ENCODE measurements at regions not wholly inside any gene's neighbourhood (a gene's known extent, or its start where the extent isn't known, plus 50 kb on each side); places are given as distances from the start of the nearest gene placed in this dataset.
A peak's percentile ranks its signal among the peaks of the same experiment; 100 is the strongest.

DNA sequence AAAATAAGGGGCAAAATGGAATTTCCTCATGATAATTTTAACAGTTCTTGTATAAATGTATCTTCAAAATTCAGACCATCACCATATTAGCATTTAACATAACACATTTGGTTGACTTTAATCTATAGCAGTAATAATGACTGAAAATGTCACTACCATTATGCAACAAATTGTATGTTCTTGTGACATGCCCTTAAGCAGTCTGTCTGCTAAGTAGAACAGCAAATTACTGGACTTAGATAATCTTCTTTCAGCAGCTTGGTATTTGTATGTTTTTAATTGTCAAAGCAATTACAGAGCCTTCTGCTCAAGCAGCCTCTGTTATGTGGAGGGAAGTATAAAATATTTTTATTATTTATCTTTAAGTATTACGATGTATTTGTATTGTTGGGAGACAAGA is 214.3 kb upstream of the NXPH2 start:
- DNase-seq = no peak

DNA sequence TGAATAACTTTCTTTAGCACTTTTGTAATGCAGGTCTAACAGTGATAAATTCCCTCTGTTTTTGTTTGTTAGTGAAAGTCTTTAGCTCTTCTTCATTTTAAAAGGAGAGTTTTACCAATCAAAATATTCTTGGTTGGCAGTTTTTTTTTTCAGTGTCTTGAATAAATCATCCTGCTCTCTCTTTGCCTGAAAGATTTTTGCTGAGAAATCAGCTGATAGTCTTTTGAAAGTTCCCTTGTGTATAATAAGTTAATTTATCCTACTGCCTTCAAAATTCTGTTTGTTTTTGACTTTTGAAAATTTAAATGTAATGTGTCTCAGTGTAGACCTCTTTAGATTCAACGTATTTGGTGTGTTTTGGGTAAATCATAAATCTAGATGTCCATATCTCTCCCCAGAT is 205.7 kb upstream of the NXPH2 start:
- no peak for DNase-seq

DNA sequence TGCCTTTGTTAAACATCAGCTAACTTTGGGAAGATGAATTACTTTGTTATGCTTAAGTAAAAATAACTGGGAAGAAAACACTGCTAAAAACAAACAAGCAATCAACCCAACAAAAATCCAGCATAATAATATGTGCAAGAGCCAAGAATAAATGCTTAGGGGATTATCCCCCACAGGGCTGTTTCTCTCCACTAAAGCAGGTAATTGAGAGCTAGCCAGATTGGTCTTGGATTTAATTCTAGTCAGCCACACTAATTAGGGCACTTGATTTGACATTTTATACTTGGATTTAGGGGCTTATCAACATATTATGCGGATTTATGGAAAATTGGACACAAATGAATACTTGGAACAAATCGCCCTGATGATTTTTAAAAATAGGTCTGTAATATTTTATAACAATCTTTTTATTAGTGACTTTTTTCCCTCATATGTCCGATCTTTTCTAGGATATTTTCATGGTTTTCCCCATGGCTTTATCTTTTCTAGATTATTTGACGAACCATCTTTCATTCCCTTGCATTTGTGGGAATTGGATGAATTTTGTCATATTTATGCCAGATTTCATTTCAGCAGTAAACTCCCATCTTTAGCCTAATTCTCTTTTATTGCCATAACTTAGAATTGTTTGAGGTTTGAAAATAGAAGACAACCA is 199.1 kb upstream of the NXPH2 start:
- no peak for DNase-seq

DNA sequence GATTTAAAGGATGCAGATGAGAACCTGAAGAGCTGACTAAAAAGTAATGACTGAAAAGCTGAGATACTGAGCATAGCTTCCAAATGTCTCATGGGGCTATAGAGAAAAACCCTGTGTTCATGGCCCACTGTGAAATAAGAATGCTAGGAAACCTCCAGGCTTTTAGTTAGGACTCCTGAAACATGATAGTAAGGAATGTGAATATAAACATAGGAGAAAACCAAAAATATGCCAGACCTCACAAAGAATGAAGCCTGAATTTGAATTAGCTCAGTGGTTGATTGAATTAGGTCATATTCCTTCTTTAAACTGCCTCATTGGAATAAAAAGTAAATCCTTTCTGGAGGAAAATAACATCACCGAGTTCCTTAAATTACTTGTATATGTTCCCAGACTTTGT is 194.5 kb upstream of the NXPH2 start:
- no peak for DNase-seq

DNA sequence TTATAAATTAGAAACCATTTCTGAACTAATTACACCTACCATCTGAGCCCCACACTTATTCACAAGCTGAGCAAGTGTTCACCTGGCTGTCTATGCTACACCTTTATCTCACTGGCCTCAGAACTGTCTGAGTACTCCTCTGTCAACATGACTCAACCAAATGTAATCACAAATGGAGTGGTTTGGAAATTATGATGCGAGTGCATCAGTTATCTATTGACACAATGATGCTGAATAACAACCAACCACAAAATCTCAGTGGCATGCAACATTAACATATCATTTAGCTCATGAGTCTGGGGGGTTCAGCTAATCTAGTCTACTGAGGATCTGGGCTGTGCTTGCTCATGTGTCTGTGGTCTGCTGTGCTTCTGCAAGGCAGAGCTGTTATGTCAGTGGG is 184.2 kb upstream of the NXPH2 start:
- no peak for DNase-seq

DNA sequence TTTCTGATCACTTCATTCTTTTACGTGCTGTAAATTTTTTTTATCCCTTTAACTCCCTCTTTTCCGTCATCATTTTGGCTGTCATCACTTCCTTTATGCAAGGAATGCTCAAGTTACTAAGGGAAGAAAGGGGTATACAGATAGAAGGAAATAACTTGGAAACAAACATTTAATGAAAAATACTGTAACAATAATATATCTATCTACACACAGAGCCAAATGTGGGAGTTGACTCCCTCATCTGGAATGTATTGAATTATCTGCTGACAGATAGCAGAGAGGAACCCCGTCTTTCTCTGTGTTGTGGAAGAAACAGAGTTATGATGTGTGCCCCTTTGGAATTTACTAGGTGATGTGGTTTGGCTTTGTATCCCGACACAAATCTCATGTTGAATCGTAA is 182.5 kb upstream of the NXPH2 start:
- no peak for DNase-seq

DNA sequence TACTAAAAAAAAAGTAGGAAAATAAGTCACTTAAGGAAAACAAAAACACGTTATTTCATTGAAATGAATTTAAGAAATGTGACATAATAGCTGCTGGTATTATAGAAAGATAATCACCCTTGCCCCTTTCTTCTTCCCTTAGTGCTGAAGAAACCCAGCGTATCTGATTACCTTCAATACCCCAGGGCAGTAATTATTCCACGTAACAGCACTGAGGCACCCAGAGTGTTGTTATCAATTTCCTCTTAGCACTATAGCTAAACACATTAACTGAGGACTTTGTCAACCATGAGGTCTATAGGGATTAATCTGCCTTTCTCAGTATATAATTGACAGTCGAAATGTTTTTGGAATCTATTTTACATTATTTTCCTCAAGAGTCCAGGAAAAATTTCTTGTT is 180.0 kb upstream of the NXPH2 start:
- no peak for DNase-seq

DNA sequence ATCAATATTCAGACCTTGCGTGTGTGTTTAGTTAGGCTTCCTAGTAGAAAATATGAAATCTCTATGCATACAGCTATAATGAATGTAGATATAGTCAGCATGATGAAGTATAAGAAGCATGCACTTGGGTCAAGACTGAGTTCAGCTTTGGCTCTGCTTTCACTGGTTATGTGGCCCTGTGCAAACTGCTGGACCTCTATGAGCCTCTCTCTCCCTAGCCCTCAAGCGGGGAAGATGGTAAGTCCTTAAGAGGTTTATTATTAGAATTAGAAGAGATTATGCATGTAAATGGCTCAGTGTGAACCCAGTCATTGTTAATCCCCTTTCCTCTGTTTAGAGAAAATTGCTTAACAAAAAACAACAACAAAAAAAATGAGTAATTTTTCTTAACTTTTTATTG is 178.8 kb upstream of the NXPH2 start:
- no peak for DNase-seq

DNA sequence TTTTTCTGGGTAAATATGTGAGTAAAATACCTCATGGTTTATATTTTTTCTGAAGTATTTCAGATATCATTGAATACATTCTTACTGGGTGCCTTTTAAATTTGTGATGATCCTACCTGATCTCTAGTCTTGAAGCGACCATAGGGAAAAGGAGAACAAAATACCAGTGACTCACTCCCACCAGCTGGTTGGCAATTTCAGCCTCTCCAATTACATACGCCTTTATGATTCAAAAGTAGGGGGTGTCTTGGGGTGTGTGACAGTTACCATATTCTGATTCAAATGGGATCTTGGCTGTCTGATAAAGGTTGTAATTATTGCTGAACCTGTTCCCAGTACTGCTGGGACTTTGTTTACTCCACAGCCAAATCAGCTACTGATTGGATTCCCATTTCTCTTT is 175.9 kb upstream of the NXPH2 start:
- no peak for DNase-seq

DNA sequence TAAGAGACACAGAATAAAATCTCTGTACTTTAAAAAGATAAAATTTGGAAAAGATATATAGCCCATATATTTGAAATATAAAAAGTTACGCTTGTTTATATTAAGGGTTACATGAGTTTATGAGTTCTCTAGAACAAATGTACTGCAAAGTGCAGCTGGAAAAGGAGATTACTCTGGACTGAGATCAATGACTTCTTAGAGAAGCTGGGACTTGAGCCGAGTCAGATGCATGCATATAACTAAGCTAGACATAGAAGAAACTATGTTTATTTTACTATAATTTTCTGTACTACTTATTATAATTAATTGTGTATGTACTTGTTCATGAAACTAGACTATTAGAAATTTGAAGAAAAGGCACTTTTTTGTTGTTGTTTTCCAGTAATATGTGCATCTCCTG is 170.3 kb upstream of the NXPH2 start:
- no peak for DNase-seq

DNA sequence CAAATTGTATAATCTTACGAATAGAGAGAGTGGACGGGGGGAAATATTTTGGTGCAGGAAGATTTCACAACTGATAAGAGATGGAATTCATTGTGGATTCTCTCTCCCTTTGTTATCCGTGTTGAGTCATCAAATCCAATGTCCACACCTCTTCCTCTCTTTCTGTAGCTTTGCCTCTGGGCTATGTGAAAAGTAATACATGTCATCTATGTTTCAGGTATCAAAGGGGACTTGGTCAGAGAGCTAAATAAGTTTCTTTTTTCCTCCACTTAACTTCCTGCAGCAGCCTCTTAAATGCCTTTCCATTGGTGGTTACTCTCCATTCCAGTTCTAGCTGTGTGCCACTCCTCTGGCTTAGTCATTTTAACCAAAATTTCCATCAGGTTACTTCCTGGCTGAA is 169.3 kb upstream of the NXPH2 start:
- DNase-seq = no peak

DNA sequence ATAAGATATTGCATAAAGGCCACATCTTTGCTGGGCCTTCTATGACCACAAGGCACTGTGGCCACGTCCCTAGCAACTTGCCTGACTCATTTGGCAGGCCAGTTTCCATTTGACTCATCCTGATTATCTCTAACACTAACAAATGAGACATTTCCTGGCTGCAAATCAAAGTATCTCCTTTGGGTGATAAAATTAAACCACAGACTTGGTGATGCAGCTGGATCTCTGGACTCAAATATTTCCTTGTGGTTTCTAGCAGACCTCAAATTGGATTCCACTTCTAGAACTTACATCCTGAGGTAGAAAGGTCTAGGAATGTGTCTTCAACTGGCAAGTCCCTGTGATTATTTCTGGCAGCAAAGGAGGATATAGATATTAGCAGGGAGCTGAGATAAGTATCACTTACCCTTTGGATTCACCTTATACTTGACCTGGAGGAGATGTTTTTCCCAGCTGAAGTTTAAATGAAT is 167.9 kb upstream of the NXPH2 start:
- no peak for DNase-seq

DNA sequence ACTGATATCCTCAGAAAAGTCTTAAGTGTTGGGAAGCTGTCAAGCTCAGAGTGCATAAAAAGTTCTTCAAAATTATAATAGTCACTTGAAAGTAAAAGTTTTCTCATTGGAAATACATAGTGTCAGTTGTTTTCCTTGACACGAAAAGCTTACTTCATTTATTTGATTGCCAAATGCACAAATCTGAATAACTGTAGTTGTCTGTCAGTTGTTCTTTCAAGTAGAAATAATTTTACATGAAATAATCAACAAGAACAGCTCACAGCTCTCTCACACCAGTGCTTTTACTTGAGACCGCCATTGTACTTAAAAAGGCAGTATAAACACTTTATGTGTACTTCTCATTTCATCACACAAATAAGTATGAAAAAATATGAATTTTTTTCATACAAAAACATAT is 163.3 kb upstream of the NXPH2 start:
- no peak for DNase-seq

DNA sequence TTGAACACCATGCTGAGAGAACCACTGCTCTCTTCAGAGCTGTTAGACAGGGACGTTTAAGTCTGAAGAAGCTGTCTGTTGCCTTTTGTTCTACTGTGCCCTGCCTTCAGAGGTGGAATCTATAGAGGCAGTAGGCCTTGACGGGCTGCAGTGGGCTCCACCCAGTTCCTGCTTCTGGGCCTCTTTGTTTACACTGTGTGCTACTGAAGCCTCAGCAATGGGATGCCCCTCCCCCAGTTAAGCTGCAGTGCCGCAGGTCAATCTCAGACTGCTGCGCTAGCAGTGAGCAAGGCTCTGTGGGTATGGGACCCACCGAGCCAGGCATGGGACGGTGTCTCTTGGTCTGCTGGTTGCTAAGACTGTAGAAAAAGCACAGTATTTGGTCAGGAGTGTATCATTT is 162.3 kb upstream of the NXPH2 start:
- peak in 1 of 2 experiments; percentile 55 for DNase-seq

DNA sequence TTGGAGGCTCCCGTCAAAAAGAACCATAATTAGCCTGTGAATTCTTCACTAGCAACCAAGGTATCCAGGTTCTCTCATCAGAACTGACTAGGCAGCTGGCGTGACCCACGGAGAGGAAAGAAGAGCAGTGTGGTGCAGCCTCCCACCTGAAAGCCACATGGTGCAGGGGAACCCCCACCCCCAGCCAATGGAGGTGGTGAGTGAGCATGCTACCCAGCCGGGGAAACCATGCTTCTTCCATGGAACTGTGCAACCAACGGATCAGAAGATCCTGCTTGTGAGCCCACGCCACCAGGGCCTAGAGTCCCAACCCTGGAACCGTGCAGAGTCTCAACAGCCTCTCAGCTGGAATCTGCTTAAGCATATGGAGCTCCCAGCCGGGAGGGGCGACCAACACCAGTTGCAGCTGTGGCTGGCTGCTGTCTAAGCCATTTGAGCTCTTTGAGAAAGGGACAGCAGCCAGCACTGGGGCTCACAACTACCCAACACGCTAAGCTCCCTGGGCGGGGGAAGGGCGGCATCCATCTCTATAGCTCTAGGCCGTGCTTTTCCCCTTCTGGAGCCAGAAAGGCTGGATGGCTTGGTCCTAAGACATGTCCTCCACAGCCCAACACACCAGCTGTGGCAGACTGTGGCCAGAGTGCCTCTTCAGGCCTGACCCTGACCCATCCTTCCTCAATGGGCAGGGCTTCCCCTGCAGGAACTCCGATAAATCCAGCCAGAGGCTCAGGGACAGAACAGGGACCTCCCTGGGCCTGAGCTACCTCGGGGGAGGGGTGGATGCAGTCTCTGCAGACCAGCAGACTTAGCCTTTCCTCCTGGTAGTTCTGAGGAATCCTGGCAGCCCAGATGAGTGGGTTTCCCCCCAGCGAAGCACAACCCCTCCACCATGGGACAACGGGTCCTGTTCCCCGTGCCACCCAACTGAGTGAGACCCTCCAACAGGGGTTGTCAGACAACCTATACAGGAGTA is 151.4 kb upstream of the NXPH2 start:
- DNase-seq = no peak

DNA sequence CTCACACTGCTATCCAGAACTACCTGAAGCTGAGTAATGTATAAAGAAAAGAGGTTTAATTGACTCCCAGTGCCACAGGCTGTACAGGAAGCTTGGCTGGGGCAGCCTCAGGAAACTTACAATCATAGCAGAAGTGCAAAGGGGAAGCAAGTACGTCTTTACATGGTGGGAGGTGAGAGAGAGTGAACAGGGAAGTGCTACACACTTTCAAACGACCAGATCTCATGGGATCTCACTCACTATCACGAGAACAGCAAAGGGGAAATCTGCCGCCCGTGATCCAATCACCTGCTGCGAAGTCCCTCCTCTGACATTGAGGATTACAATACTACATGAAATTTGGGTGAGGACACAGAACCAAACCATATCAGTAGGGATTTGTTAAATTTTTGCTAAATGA is 150.4 kb upstream of the NXPH2 start:
- DNase-seq = no peak

DNA sequence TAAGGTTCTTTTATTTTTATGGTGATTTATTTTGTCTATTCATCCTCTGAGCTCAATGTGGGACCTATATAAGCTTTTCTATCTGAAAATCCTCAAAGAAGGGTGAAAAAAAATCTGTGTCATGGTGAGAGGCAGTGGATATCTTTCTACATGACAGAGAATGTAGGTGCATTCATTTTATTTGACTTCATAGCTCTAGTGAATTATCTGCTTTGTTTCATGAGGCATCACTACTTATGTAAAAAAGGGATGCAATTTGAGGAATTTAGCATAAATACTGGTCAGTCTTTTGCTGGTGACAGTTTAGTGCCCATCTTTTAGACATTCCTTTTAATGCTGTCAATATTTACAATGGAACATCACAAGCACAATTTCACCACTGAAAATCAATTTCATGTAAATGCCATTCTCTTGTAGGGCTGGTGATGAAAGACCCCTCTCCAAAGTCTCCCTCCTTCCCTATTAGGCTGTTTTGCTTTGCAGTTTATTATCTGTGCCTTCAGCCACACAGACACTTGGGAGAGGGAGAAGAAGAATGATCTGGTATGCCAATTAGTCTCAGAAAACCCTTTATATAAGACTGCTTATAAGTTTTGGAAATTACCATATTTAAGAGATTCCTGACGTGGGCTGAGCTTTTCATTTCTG is 148.3 kb upstream of the NXPH2 start:
- no peak for DNase-seq

DNA sequence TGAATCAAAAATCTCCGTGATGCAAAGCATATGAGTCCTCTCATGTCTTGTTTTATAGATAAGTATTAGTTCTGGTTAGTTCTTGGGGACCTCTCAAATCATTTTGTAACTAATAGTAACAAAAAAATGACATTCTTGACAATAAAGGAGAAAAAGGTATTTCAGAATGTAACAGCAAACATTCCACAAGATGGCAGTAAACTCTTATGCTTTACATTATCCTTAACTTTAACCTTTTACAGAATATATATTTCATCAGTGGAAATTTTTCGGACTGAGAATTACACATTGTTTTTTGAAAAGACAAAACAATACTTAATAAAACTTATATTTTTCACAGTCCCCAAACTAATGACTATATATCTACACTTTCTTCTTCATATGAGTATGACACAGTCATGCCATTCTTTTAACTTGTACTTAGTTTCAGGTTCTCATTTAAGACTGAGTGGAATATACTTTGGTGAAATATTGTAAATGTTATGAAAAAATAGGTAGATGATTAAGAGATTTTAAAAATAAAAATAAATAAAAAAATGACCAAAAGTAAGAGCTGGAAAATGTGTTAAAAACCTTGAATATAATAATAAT is 142.9 kb upstream of the NXPH2 start:
- DNase-seq = peak in 1 of 2 experiments; percentile 36

DNA sequence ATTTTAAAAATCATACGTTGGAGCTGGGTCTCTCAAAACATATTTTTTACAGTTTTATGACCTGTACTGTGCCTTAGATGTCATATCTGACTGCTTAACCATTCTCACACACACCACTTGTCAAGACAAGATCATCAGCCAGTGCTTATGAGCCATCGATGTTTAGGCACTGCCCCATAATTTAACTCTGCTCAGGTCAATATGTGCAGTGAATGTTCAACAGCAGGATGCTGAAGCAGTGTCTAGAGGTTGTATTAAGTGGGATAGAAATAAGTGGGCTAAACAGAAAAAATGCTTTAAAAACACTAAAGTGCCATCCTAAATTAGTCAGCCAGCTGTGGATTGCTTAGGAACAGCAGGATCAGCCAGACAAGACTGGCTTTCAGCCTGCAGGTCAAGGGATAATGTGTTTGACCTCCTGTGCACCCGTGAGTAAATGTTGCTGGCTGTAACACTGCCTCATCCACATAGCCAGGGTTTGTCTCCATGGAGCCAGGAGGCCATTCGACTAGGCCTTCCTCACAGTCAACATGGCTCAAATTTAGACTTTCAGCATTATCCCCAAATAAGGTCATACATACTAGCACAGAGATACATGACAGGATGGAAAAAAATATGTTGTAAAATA is 139.0 kb upstream of the NXPH2 start:
- DNase-seq = no peak

DNA sequence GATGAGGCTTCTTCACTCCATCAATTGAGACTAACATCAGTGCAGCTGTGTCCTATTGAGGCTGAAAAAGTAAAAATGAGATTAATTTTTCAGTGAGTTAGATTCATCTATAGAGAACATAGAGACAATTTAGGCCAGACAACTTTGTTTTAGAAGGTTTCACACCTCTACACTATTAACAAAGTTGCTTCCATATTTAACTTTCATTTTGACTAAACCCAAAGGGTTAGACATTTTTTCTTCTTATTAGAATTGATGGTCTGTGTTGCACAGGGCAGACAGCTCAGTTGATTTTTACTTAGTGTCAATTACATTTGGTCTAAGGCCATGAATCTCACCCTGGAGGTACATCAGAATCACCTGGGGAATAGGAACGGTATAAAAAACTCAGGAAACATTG is 130.2 kb upstream of the NXPH2 start:
- no peak for DNase-seq

DNA sequence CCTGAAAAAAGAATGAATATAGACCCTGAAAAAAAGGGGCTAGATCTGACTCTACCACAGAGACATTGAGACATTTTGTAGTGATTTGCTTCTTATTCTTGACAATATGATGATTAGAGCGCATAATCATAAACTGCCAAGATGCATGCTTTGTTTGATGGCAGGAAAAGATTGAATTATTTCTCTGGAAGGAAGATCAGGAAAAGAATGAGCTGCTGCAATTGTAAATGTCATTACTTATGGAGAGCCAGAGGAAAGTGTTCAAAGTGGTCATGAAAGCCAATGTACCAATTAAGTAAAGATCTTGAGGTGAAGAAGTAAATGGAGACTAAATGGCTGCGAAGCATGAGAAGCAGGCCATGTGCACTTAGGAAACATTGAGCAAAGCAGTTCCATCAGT is 126.4 kb upstream of the NXPH2 start:
- DNase-seq = no peak

DNA sequence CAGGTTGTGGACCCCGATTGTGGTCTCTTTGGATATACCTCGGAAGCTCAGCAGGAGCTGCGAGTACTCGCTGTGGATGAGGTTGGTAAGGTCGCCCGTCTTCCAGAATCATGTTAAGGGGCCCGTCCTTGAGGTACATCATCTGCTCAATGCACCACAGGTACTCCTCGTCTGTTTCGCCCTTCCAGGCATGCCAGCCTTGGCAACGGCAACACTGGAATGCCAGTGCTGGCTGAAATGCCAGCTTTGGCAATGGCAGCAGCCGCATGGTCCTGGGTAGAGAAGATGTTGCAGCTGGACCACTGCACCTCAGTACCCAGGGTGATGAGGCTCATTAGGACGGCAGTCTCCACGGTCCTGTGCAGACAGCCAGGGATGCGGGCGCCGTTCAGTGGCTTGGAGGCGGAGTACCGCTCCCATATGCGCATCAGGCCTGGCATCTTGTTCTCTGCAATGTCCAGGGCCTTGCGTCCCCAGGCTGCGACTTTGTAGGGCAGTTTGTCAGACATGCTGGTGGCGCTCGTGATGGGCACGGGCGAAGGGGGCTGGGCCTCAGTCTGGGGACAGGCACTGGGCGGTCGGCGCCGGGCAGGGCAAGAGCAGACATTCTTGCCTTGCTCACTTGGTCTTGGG is 122.2 kb upstream of the NXPH2 start:
- no peak for DNase-seq
